Lower lobe of right lung (tissue), 2 donors: ENCODE measurements at regions not wholly inside any gene's neighbourhood (a gene's known extent, or its start where the extent isn't known, plus 50 kb on each side); places are given as distances from the start of the nearest gene placed in this dataset.

Experiments used
- ATAC-seq, 2 donors: fragments of 200-7000 bp; cut with Tn5 transposase; one replicate each; pipeline ENCODE4 v1.9.1; 2020 to 2022; ENCODE audit warnings: mild to moderate bottlenecking in 2 of 2, moderate library complexity in 2 of 2
- DNase-seq: peaks from one replicate; pipeline ENCODE4 v3.0.0-alpha.2; 2020
- H3K27ac ChIP-seq: fragments of 200-600 bp; one replicate; pipeline ENCODE4 v1.8.0; 2022
- H3K27me3 ChIP-seq: fragments of 200-600 bp; one replicate; pipeline ENCODE4 v1.8.0; 2022; ENCODE audit warnings: low read depth
- H3K36me3 ChIP-seq: fragments of 200-600 bp; one replicate; pipeline ENCODE4 v1.8.0; 2022; ENCODE audit warnings: mild to moderate bottlenecking
- H3K4me1 ChIP-seq: fragments of 200-600 bp; one replicate; pipeline ENCODE4 v1.8.0; 2022
- H3K4me3 ChIP-seq: fragments of 200-600 bp; one replicate; pipeline ENCODE4 v1.8.0; 2022; ENCODE audit warnings: mild to moderate bottlenecking
- H3K9me3 ChIP-seq: fragments of 200-600 bp; one replicate; pipeline ENCODE4 v1.8.0; 2022
- CTCF ChIP-seq: fragments of 200-600 bp; IDR thresholded peaks from one replicate; pipeline ENCODE4 v1.8.0; 2022; ENCODE audit warnings: antibody characterized with exemption, mild to moderate bottlenecking
- intact Hi-C: fragments of 100-400 bp; cut with DNase I; formaldehyde crosslinking; loops from one replicate; pipeline ENCODE4 v1.11.0; 2022
- donor health status: DM: no; HTN: yes; CAD: no; lungs with severe emphysema.

GRCh38 chr12:124384299-124384894 is 89.5 kb downstream of the RFLNA start:
- DNase-seq (no peak), ATAC-seq (no peak)
- H3K27me3 ChIP-seq: no peaks in the 10 kb centered on the region
- no peak overlapping the region for H3K4me3 ChIP-seq
- H3K4me1 ChIP-seq: peaks cover 78% of the 10 kb centered on the region
- no peak for TF ChIP-seq CTCF
- intact Hi-C loops: no loop called here
- peaks cover 53% of the 10 kb centered on the region for H3K36me3 ChIP-seq
- H3K9me3 ChIP-seq: no peaks in the 10 kb centered on the region
- H3K27ac ChIP-seq: no peak overlapping the region

DNA sequence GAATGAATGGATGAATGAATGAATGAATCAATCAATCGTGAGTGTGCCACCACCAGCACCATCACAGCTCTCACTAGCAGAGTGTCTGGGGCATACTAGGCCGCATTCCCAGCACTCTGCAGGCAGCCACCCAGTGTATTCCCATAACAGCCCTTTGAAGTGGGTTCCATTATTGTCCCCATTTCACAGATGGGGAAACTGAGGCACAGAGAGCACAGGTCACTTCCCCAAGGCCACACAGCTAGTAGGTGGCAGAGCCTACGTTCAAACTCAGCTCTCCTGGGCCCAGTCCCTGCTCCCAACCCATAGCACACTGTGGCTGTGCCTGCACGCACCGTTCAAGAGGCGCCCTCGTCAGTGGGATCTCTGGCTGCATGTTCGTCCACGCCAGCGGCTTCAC is 88.1 kb downstream of the RFLNA start:
- intact Hi-C loops: no loop called here
- TF ChIP-seq CTCF: no peak
- H3K4me3 ChIP-seq: no peak overlapping the region
- H3K27ac ChIP-seq: peak overlapping the region; percentile 90
- no peak for ATAC-seq
- H3K9me3 ChIP-seq: no peaks in the 10 kb centered on the region
- DNase-seq: no peak
- H3K27me3 ChIP-seq: no peaks in the 10 kb centered on the region
- H3K36me3 ChIP-seq: peaks cover 66% of the 10 kb centered on the region
- H3K4me1 ChIP-seq: peaks cover 79% of the 10 kb centered on the region

GRCh38 chr12:124381456-124382296 is 86.8 kb downstream of the RFLNA start:
- no peak for TF ChIP-seq CTCF
- intact Hi-C loops: no loop called here
- Histone ChIP-seq H3K4me1 (peaks cover 66% of the 10 kb centered on the region), H3K27me3 (no peaks in the 10 kb centered on the region), H3K27ac (peak overlapping the region; percentile 90), H3K36me3 (peaks cover 76% of the 10 kb centered on the region), H3K9me3 (no peaks in the 10 kb centered on the region), H3K4me3 (no peak overlapping the region)
- DNase-seq (peak; percentile 96), ATAC-seq (peak; percentile 90 to 92)

DNA sequence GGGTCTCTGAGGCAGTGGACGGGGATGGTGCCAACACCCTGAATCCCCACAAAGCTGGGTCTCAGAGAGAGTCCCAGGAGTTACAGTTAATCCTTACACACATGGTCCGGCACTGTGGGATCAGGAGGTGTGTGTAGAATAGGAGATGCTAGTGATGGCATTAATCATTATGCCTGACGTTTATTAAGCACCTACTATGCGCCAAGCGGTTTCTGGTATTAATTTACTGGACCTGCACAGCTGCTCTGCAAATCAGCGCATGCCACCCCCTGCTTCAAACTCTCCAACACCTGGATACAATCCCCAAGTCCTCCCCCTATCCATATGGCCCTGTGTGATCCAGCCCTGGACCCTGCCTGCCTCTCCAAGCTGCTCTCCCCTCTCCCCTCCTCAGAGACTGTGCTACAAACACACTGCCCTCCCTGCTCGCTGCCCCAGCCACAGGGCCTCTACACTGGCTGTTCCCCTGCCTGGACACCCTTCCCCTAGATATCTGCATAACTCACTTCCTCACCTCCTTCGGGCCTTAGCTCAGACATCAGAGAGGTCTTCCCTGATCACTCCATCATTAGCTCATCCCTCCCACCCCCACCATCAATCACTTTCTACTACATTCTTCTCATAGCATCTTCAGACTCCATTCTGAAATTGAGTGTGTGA is 86.0 kb downstream of the RFLNA start:
- peaks cover 58% of the 10 kb centered on the region for H3K4me1 ChIP-seq
- DNase-seq (no peak), ATAC-seq (peak; percentile 20 to 21)
- no peaks in the 10 kb centered on the region for H3K9me3 ChIP-seq
- H3K36me3 ChIP-seq: peaks cover 78% of the 10 kb centered on the region
- H3K27me3 ChIP-seq: no peaks in the 10 kb centered on the region
- intact Hi-C loops: no loop called here
- H3K27ac ChIP-seq: peak overlapping the region; percentile 90
- no peak overlapping the region for H3K4me3 ChIP-seq
- TF ChIP-seq CTCF: no peak

GRCh38 chr12:124379938-124380754 is 85.3 kb downstream of the RFLNA start:
- intact Hi-C loops: no loop called here
- Histone ChIP-seq H3K27me3 (no peaks in the 10 kb centered on the region), H3K4me3 (no peak overlapping the region), H3K36me3 (peaks cover 78% of the 10 kb centered on the region), H3K27ac (peak overlapping the region; percentile 90), H3K9me3 (no peaks in the 10 kb centered on the region), H3K4me1 (peaks cover 54% of the 10 kb centered on the region)
- DNase-seq (peak; percentile 73), ATAC-seq (peak; percentile 52 to 56)
- TF ChIP-seq CTCF: peak; percentile 47
